Heart left ventricle (tissue), 16 donors: ENCODE measurements at regions not wholly inside any gene's neighbourhood (a gene's known extent, or its start where the extent isn't known, plus 50 kb on each side); places are given as distances from the start of the nearest gene placed in this dataset.

ENCODE experiments used
- ATAC-seq, 4 donors: fragments of 200-7000 bp; cut with Tn5 transposase; one replicate each; pipeline ENCODE4 v1.9.1; 2020 to 2022; ENCODE audit warnings: moderate library complexity in 4 of 4, mild to moderate bottlenecking in 3 of 4, moderate number of reproducible peaks in 1 of 4
- DNase-seq, 5 donors: peaks; one replicate each; pipeline ENCODE4 v3.0.0-alpha.2; 2020
- H3K27ac ChIP-seq, 12 donors: fragments of 200-600 bp; sonication (generic) in 4 of 12; one replicate each; pipeline versions ENCODE4 v1.5.0 to v1.8.0; 2016 to 2022; ENCODE audit warnings: mild to moderate bottlenecking in 2 of 12
- H3K27me3 ChIP-seq, 9 donors: fragments of 200-600 bp; sonication (generic) in 2 of 9; one replicate each; pipeline versions ENCODE4 v1.5.1 to v1.8.0; 2016 to 2022; ENCODE audit warnings: mild to moderate bottlenecking in 3 of 9
- H3K36me3 ChIP-seq, 9 donors: fragments of 200-600 bp; sonication (generic) in 2 of 9; one replicate each; pipeline versions ENCODE4 v1.5.0 to v1.8.0; 2018 to 2022; ENCODE audit warnings: mild to moderate bottlenecking in 2 of 9
- H3K4me1 ChIP-seq, 12 donors: fragments of 200-600 bp; sonication (generic) in 4 of 12; one replicate each; pipeline versions ENCODE4 v1.5.0 to v1.8.0; 2016 to 2022; ENCODE audit warnings: mild to moderate bottlenecking in 3 of 12
- H3K4me3 ChIP-seq, 12 donors: fragments of 200-600 bp; sonication (generic) in 4 of 12; one replicate each; pipeline versions ENCODE4 v1.5.0 to v1.8.0; 2017 to 2022; ENCODE audit warnings: mild to moderate bottlenecking in 9 of 12, moderate library complexity in 4 of 12
- H3K9me3 ChIP-seq, 12 donors: fragments of 200-600 bp; sonication (generic) in 4 of 12; one replicate each; pipeline versions ENCODE4 v1.5.0 to v1.8.0; 2016 to 2022; ENCODE audit warnings: mild to moderate bottlenecking in 1 of 12
- POLR2A ChIP-seq, 2 donors: fragments of 450-650 bp; IDR thresholded peaks; one replicate each; pipeline ENCODE4 v1.6.1; 2017; ENCODE audit warnings: antibody characterized with exemption in 2 of 2, mild to moderate bottlenecking in 2 of 2, moderate library complexity in 2 of 2
- WGBS, 4 donors: extraction: QIAGEN DNeasy Blood & Tissue Kit in 2 of 4; methylation state at CpG; one replicate each; pipeline versions ENCODE4 v1.1.5 to v1.1.7; 2013 to 2018; 5-methylcytosine and 5-hydroxymethylcytosine counted together
- intact Hi-C, 10 donors: fragments of 100-400 bp; cut with DNase I; formaldehyde crosslinking; loops; one replicate each; pipeline versions ENCODE4 v1.11.1 to v1.14.2; 2022
- TF ChIP-seq, protein P1 (sequence below), 12 donors: fragments of 200-600 bp; sonication (generic) in 4 of 12; IDR thresholded peaks; one replicate each; pipeline versions ENCODE4 v1.5.0 to v1.8.0; 2018 to 2022; ENCODE audit warnings: antibody characterized with exemption in 12 of 12, mild to moderate bottlenecking in 5 of 12
- donor health status: ischemic (EF 13 %, LVEDD 7.1; RV severe dilation, severe dysfunction).
- donor health status: healthy with polysubstance abuse.
- donor health status: DM: no; HTN: yes; CAD: no.
- donor health status: DM: no; HTN: no; CAD: no.
- donor health status: ischemic (EF 25% LVEDD 6.9; RV normal size, moderate dysfunction).
- donor health status: ischemic (EF 25% LVEDD 5.7; RV mildly dilated, moderate dysfunction).
- donor health status: healthy.
- donor health status: DM: yes; HTN: yes; CAD: no.
- donor health status: ischemic (EF 35%, LVEDD 5.7; RV mildly dilated, moderate dysfunction).
- donor health status: nonischemic (EF 11% LVEDD 7.7; RV severe dilation, severe dysfunction).
- donor health status: DM: yes; HTN: yes; CAD: no.
- donor health status: PGD.
- donor health status: ischemic (EF 29% LVEDD 5.4; RV normal size, mild dysfunction).
- donor health status: nonischemic (EF 23%, LVEDD 6.1; RV moderate dilation, normal function).

DNA sequence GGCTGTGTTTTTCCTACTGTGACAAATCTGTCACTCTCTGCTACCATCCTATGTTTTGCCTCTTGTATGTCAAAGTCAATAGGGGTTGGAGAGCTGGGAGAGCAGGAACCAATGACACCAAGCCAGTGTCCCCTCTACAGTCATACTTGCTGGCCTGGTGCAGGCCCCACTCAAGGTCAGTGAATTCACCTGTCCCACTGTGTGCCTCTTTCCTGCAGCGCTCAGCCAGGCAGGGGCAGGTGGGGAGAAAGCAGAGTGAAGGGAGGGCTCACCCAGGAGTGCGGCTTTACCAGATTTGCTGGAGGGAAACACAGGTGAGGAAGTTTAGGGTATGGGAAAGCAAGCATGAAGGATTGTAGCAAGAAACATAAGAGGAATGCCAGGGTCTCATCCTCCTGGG is 114.5 kb downstream of the GYPC start:
- TF ChIP-seq, protein P1, sequence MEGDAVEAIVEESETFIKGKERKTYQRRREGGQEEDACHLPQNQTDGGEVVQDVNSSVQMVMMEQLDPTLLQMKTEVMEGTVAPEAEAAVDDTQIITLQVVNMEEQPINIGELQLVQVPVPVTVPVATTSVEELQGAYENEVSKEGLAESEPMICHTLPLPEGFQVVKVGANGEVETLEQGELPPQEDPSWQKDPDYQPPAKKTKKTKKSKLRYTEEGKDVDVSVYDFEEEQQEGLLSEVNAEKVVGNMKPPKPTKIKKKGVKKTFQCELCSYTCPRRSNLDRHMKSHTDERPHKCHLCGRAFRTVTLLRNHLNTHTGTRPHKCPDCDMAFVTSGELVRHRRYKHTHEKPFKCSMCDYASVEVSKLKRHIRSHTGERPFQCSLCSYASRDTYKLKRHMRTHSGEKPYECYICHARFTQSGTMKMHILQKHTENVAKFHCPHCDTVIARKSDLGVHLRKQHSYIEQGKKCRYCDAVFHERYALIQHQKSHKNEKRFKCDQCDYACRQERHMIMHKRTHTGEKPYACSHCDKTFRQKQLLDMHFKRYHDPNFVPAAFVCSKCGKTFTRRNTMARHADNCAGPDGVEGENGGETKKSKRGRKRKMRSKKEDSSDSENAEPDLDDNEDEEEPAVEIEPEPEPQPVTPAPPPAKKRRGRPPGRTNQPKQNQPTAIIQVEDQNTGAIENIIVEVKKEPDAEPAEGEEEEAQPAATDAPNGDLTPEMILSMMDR (IDR thresholded peaks at IDR 0.05): no peak
- TF ChIP-seq POLR2A (IDR thresholded peaks at IDR 0.05): no peak
- H3K9me3 ChIP-seq: no peaks in the 10 kb centered on the region
- ATAC-seq (no peak), DNase-seq (no peak)
- no peaks in the 10 kb centered on the region for H3K4me1 ChIP-seq
- WGBS, 4 donors: 97 to 100% (median 98%) methylated on average over 2 of the region's 2 CpGs
- no peaks in the 10 kb centered on the region for H3K36me3 ChIP-seq
- H3K27me3 ChIP-seq: no peaks in the 10 kb centered on the region
- no peak overlapping the region for H3K27ac ChIP-seq
- H3K4me3 ChIP-seq: no peak overlapping the region
- intact Hi-C loops: loop anchor here in 7 of 10 donors (10.0 kb wide), 4 partner anchors 116 to 1026 kb away; partner anchors contain the start of gene GYPC (in 4 of the 7)

DNA sequence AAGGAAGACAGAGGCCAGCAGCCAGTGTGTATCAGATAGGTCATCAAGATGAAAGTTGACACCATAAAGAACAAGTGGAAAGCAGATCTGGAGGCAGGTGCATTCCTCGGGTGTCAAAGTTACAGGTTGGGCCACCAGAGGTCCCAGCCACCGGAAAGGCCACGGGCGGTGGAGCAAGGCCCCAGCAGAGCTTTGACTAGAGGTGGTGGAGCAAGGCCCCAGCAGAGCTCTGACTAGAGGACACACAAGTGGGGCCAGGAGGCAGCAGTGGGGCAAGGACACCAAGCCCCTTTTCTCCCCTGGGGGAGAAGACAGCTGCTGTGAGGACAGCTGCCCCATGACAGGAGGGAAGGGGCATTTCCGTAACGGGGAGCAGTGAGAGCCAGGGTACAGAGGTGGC is 115.1 kb downstream of the GYPC start:
- no peak overlapping the region for H3K4me3 ChIP-seq
- H3K4me1 ChIP-seq: no peaks in the 10 kb centered on the region
- 94 to 96% (median 95%) methylated on average over 6 of the region's 6 CpGs for WGBS, 4 donors
- H3K36me3 ChIP-seq: no peaks in the 10 kb centered on the region
- no peak for DNase-seq
- no peak overlapping the region for H3K27ac ChIP-seq
- intact Hi-C loops: loop anchor here in 7 of 10 donors (10.0 kb wide), 4 partner anchors 116 to 1026 kb away; partner anchors contain the start of gene GYPC (in 4 of the 7)
- no peak for ATAC-seq
- H3K27me3 ChIP-seq: no peaks in the 10 kb centered on the region
- no peaks in the 10 kb centered on the region for H3K9me3 ChIP-seq
- TF ChIP-seq POLR2A (IDR thresholded peaks at IDR 0.05): no peak
- TF ChIP-seq, protein P1 (IDR thresholded peaks at IDR 0.05): no peak

DNA sequence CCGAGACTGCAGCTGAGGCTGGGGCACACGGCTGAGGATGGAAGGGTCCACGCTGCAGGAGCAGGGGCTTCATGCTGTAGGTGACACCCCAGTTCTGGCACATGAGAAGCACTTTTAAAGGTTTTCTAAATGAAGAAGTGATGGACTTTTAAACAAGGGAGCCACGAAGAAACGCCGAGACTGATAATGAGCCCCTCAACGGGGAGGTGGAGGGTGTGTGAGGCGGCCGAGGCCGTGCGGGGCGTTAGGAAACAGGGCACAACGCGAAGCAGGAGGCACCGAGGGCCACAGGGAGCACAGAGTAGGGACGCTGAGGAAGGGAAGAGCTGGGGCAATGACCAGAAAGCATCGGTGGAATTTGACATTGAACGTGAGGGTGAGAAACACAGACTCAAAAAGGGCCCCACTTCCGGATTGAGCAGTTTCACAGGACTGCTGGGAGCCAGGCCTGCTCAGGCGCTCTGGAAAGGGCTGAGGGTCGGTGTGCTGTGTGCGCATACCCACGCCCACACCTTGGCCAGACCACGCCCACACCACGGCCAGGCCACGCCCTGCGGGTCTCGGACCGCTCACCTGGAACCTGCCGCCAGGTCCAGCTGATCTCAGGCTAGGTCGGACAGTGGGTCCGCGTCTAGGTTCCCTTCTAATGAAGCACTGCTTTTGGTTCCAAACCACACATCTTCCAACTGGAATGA is 115.7 kb downstream of the GYPC start:
- no peak for DNase-seq
- intact Hi-C loops: loop anchor here in 7 of 10 donors (10.0 kb wide), 4 partner anchors 117 to 1027 kb away; partner anchors contain the start of gene GYPC (in 4 of the 7)
- TF ChIP-seq, protein P1 (IDR thresholded peaks at IDR 0.05): no peak
- TF ChIP-seq POLR2A (IDR thresholded peaks at IDR 0.05): no peak
- ATAC-seq: no peak
- Histone ChIP-seq H3K4me3 (no peak overlapping the region), H3K27ac (no peak overlapping the region), H3K9me3 (no peaks in the 10 kb centered on the region), H3K27me3 (no peaks in the 10 kb centered on the region), H3K36me3 (no peaks in the 10 kb centered on the region), H3K4me1 (peaks cover 0 to 4% (median 0%) of the 10 kb centered on the region in 12 donors)
- 90 to 91% (median 90%) methylated on average over 33 of the region's 33 CpGs for WGBS, 4 donors

DNA sequence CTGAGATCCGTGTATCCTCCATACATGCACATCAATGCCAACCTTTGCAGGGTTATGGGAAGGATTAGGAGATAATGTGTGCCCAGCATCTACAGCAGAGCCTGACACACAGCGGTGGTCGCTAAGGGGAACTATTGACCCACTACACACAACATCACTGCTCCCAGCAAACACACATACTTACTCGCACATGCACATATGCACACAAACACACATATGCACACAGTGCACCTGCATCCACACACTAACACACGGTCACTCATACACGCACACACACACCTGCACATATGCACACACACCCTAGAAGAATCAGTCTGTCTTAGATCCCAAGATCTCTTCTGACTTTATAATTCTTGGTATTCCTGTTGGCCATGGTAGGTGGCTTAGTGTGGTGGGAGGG is 118.3 kb downstream of the GYPC start:
- intact Hi-C loops: loop anchor here in 7 of 10 donors (10.0 kb wide), 4 partner anchors 119 to 1029 kb away; partner anchors contain the start of gene GYPC (in 4 of the 7)
- ATAC-seq: no peak
- TF ChIP-seq POLR2A (IDR thresholded peaks at IDR 0.05): no peak
- TF ChIP-seq, protein P1 (IDR thresholded peaks at IDR 0.05): no peak
- Histone ChIP-seq H3K36me3 (no peaks in the 10 kb centered on the region), H3K4me3 (no peak overlapping the region), H3K9me3 (no peaks in the 10 kb centered on the region), H3K27me3 (peaks cover 0 to 3% (median 0%) of the 10 kb centered on the region in 9 donors), H3K27ac (no peak overlapping the region), H3K4me1 (peaks cover 0 to 11% (median 0%) of the 10 kb centered on the region in 12 donors)
- 93 to 96% (median 95%) methylated on average over 6 of the region's 6 CpGs for WGBS, 4 donors
- DNase-seq: no peak
